LNCAP (cell line): ENCODE measurements at regions not wholly inside any gene's neighbourhood (a gene's known extent, or its start where the extent isn't known, plus 50 kb on each side); places are given as distances from the start of the nearest gene placed in this dataset.
A peak's percentile ranks its signal among the peaks of the same experiment; 100 is the strongest.

Experiments
- CTCF ChIP-seq: fragments of 450-650 bp; IDR thresholded peaks from 2 replicates; pipeline ENCODE4 v1.5.1; 2017; ENCODE audit warnings: mild to moderate bottlenecking

GRCh38 chr4:180449395-180449956 is 1793.7 kb upstream of the TENM3 start:
- peak; percentile 58 for TF ChIP-seq CTCF

- no peak for TF ChIP-seq CTCF
Observed at GRCh38 chr4:180455226-180455625, 1788.0 kb upstream of the TENM3 start.

GRCh38 chr4:180456928-180457327 is 1786.3 kb upstream of the TENM3 start:
- TF ChIP-seq CTCF = no peak

GRCh38 chr4:180462116-180462515 is 1781.1 kb upstream of the TENM3 start:
- TF ChIP-seq CTCF = no peak

GRCh38 chr4:180465364-180465763 is 1777.8 kb upstream of the TENM3 start:
- no peak for TF ChIP-seq CTCF

- TF ChIP-seq CTCF = no peak
Observed at GRCh38 chr4:180483036-180483435, 1760.2 kb upstream of the TENM3 start.

GRCh38 chr4:180485407-180485806 is 1757.8 kb upstream of the TENM3 start:
- TF ChIP-seq CTCF = no peak

GRCh38 chr4:180486342-180486741 is 1756.9 kb upstream of the TENM3 start:
- TF ChIP-seq CTCF = no peak
